ENCODE measurements at regions not wholly inside any gene's neighbourhood (a gene's known extent, or its start where the extent isn't known, plus 50 kb on each side); places are given as distances from the start of the nearest gene placed in this dataset.

DNA sequence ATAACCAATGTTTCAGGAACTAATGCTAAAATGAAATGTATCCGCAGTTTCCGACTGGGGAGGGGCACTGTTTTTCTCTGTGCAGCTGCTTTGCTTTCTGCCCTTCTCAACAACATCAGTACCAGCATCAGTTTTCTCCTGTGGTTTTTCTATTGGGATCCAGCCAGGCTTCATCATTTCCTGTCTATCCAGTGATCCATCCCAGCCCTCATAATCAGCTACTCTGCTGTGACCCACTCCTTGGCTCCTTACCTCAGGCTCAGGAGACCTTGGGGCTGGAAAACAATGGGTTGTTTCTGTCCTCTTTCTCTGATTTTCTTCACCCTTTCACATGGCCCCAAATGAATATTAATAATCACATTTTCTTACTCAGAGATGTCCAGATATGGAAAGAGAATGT, 222.2 kb upstream of the DKK2 start:
- TF ChIP-seq CTCF (IDR thresholded peaks at IDR 0.05) (no peak), POLR2A (IDR thresholded peaks at IDR 0.05; ENCODE audit: low read depth) (no peak), POLR2AphosphoS5 (IDR thresholded peaks at IDR 0.05) (no peak)
